ENCODE measurements at regions not wholly inside any gene's neighbourhood (a gene's known extent, or its start where the extent isn't known, plus 50 kb on each side); places are given as distances from the start of the nearest gene placed in this dataset.

DNA sequence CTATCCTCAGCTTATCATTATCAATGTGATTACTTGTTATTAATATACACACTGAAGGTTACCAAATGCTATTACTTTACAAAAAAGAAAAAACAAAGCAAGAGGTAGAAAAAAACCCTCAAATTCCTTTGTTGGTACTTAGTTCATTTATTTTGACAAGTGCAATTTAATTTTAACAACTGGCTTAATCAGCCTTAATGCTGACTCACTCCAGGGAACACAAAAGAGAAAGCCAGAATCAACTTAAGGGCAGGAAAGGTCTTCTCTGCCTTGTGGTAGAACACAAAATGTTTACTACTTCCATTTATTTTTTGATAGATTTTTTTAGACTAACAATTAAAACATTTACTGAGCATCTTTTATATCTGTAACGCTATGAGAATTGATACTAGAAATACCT is 417.1 kb downstream of the PCDH17 start:
- no peak for FAIRE-seq
- no peak for DNase-seq (ENCODE audit: low spot score)
- Histone ChIP-seq H3K4me1 (ENCODE audit: insufficient read depth, low read length) (no peaks in the 10 kb centered on the region), H3K79me2 (ENCODE audit: insufficient read depth, low read length) (no peaks in the 10 kb centered on the region), H3K27ac (ENCODE audit: extremely low read length, insufficient read depth, low read length) (no peak overlapping the region), H4K20me1 (ENCODE audit: insufficient read depth, low read length) (no peaks in the 10 kb centered on the region), H2AFZ (ENCODE audit: low read length) (no peak overlapping the region), H3K36me3 (replicated peaks in 1 of 2; ENCODE audit: control insufficient read depth in 1 of 2, insufficient read depth in 2 of 2, low read length in 2 of 2) (no peaks in the 10 kb centered on the region), H3K9me3 (ENCODE audit: low read length) (peaks cover 69% of the 10 kb centered on the region), H3K4me3 (replicated peaks in 1 of 3; ENCODE audit: insufficient read depth in 1 of 3, low read depth in 2 of 3, low read length in 3 of 3) (no peak overlapping the region), H3K4me2 (ENCODE audit: low read depth, low read length) (no peak overlapping the region), H3K27me3 (ENCODE audit: control insufficient read depth in 1 of 2, insufficient read depth in 2 of 2, low read length in 2 of 2) (no peaks in the 10 kb centered on the region; a peak in 1 of 5 replicates), H3K9ac (ENCODE audit: insufficient read depth, low read depth, low read length) (no peak overlapping the region)
- no TSS peak for BruUV-seq (replicated peaks)
- no peak for ATAC-seq
- intact Hi-C loops (cut with micrococcal nuclease; ENCODE audit: unreplicated experiment) (no loop called here), in situ Hi-C loops (cut with HindIII; ENCODE audit: extremely low pct_ligation_motif_present, low pct_unique_long_range_greater_than_20kb) (no loop called here)
- WGBS (ENCODE audit: low lambda C conversion rate): 16% methylated on average over 1 of the region's 1 CpG
- ChIA-PET POLR2A (no interaction called here), CTCF (ENCODE audit: low intra/inter-chr PET ratio, low total read pairs) (no interaction called here)
- no peak for TF ChIP-seq ZSCAN9 (CRISPR knock-in tag; IDR thresholded peaks at IDR 0.05; ENCODE audit: borderline replicate concordance)

DNA sequence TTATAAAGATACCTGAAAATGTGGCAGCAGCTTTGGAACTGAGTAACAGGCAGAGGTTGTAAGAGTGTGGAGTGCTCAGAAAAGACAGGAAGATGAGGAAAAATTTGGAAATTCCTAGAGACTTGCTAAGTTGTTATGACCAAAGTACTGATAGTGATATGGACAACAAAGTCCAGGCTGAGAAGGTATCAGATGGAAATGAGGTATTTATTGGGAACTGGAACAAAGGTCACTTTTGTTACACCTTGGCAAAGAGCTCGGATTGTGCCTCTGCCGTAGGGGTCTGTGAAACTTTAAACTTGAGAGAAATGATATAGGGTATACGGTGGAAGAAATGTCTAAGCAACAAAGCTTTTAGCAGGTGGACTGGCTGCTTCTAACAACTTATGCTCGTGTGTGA is 419.9 kb downstream of the PCDH17 start:
- no peak for DNase-seq (ENCODE audit: low spot score)
- in situ Hi-C loops (cut with HindIII; ENCODE audit: extremely low pct_ligation_motif_present, low pct_unique_long_range_greater_than_20kb) (no loop called here), intact Hi-C loops (cut with micrococcal nuclease; ENCODE audit: unreplicated experiment) (no loop called here)
- H3K9me3 ChIP-seq (ENCODE audit: low read length): peaks cover 70% of the 10 kb centered on the region
- ATAC-seq: no peak
- H3K4me2 ChIP-seq (ENCODE audit: low read depth, low read length): no peak overlapping the region
- no peaks in the 10 kb centered on the region for H4K20me1 ChIP-seq (ENCODE audit: insufficient read depth, low read length)
- no peak overlapping the region for H3K4me3 ChIP-seq (replicated peaks in 1 of 3; ENCODE audit: insufficient read depth in 1 of 3, low read depth in 2 of 3, low read length in 3 of 3)
- POLR2A ChIA-PET: no interaction called here
- no peaks in the 10 kb centered on the region for H3K36me3 ChIP-seq (replicated peaks in 1 of 2; ENCODE audit: control insufficient read depth in 1 of 2, insufficient read depth in 2 of 2, low read length in 2 of 2)
- H3K27ac ChIP-seq (ENCODE audit: extremely low read length, insufficient read depth, low read length): no peak overlapping the region
- WGBS (ENCODE audit: low lambda C conversion rate): 9% methylated on average over 4 of the region's 4 CpGs
- no peak overlapping the region for H3K9ac ChIP-seq (ENCODE audit: insufficient read depth, low read depth, low read length)
- H3K27me3 ChIP-seq (ENCODE audit: control insufficient read depth in 1 of 2, insufficient read depth in 2 of 2, low read length in 2 of 2): no peaks in the 10 kb centered on the region
- BruUV-seq (replicated peaks): no TSS peak
- H2AFZ ChIP-seq (ENCODE audit: low read length): no peak overlapping the region
- no peak for FAIRE-seq
- H3K79me2 ChIP-seq (ENCODE audit: insufficient read depth, low read length): no peaks in the 10 kb centered on the region
- no peaks in the 10 kb centered on the region for H3K4me1 ChIP-seq (ENCODE audit: insufficient read depth, low read length)
- CTCF ChIA-PET (ENCODE audit: low intra/inter-chr PET ratio, low total read pairs): no interaction called here
- TF ChIP-seq, protein P1, sequence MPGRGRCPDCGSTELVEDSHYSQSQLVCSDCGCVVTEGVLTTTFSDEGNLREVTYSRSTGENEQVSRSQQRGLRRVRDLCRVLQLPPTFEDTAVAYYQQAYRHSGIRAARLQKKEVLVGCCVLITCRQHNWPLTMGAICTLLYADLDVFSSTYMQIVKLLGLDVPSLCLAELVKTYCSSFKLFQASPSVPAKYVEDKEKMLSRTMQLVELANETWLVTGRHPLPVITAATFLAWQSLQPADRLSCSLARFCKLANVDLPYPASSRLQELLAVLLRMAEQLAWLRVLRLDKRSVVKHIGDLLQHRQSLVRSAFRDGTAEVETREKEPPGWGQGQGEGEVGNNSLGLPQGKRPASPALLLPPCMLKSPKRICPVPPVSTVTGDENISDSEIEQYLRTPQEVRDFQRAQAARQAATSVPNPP (CRISPR knock-in tag; IDR thresholded peaks at IDR 0.05): no peak
- TF ChIP-seq MYNN (CRISPR knock-in tag; IDR thresholded peaks at IDR 0.05; ENCODE audit: low read depth): no peak
- TF ChIP-seq, protein P2, sequence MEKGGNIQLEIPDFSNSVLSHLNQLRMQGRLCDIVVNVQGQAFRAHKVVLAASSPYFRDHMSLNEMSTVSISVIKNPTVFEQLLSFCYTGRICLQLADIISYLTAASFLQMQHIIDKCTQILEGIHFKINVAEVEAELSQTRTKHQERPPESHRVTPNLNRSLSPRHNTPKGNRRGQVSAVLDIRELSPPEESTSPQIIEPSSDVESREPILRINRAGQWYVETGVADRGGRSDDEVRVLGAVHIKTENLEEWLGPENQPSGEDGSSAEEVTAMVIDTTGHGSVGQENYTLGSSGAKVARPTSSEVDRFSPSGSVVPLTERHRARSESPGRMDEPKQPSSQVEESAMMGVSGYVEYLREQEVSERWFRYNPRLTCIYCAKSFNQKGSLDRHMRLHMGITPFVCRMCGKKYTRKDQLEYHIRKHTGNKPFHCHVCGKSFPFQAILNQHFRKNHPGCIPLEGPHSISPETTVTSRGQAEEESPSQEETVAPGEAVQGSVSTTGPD (CRISPR knock-in tag; IDR thresholded peaks at IDR 0.05): no peak
- no peak for TF ChIP-seq SRSF1 (optimal IDR thresholded peaks at IDR 0.05; ENCODE audit: low read depth, low read length)
- TF ChIP-seq, protein P3, sequence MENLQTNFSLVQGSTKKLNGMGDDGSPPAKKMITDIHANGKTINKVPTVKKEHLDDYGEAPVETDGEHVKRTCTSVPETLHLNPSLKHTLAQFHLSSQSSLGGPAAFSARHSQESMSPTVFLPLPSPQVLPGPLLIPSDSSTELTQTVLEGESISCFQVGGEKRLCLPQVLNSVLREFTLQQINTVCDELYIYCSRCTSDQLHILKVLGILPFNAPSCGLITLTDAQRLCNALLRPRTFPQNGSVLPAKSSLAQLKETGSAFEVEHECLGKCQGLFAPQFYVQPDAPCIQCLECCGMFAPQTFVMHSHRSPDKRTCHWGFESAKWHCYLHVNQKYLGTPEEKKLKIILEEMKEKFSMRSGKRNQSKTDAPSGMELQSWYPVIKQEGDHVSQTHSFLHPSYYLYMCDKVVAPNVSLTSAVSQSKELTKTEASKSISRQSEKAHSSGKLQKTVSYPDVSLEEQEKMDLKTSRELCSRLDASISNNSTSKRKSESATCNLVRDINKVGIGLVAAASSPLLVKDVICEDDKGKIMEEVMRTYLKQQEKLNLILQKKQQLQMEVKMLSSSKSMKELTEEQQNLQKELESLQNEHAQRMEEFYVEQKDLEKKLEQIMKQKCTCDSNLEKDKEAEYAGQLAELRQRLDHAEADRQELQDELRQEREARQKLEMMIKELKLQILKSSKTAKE (CRISPR knock-in tag; IDR thresholded peaks at IDR 0.05; ENCODE audit: borderline replicate concordance): no peak
- TF ChIP-seq, protein P4, sequence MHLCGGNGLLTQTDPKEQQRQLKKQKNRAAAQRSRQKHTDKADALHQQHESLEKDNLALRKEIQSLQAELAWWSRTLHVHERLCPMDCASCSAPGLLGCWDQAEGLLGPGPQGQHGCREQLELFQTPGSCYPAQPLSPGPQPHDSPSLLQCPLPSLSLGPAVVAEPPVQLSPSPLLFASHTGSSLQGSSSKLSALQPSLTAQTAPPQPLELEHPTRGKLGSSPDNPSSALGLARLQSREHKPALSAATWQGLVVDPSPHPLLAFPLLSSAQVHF (CRISPR knock-in tag; IDR thresholded peaks at IDR 0.05): no peak
- TF ChIP-seq, protein P5, sequence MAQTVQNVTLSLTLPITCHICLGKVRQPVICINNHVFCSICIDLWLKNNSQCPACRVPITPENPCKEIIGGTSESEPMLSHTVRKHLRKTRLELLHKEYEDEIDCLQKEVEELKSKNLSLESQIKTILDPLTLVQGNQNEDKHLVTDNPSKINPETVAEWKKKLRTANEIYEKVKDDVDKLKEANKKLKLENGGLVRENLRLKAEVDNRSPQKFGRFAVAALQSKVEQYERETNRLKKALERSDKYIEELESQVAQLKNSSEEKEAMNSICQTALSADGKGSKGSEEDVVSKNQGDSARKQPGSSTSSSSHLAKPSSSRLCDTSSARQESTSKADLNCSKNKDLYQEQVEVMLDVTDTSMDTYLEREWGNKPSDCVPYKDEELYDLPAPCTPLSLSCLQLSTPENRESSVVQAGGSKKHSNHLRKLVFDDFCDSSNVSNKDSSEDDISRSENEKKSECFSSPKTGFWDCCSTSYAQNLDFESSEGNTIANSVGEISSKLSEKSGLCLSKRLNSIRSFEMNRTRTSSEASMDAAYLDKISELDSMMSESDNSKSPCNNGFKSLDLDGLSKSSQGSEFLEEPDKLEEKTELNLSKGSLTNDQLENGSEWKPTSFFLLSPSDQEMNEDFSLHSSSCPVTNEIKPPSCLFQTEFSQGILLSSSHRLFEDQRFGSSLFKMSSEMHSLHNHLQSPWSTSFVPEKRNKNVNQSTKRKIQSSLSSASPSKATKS (CRISPR knock-in tag; IDR thresholded peaks at IDR 0.05): no peak

All from HepG2 (cell line).